ENCODE measurements at regions not wholly inside any gene's neighbourhood (a gene's known extent, or its start where the extent isn't known, plus 50 kb on each side); places are given as distances from the start of the nearest gene placed in this dataset.

GRCh38 chrX:6372981-6373380, 144.3 kb upstream of the NLGN4X start:
- no peak overlapping the region for H3K4me3 ChIP-seq (ENCODE audit: low read depth, low read length)
- TF ChIP-seq CTCF (IDR thresholded peaks at IDR 0.05; ENCODE audit: borderline replicate concordance, insufficient read depth, low read depth, low read length): no peak

GRCh38 chrX:6371353-6371752, 142.7 kb upstream of the NLGN4X start:
- no peak overlapping the region for H3K4me3 ChIP-seq (ENCODE audit: low read depth, low read length)
- TF ChIP-seq CTCF (IDR thresholded peaks at IDR 0.05; ENCODE audit: borderline replicate concordance, insufficient read depth, low read depth, low read length): no peak

GRCh38 chrX:6363188-6363587, 134.5 kb upstream of the NLGN4X start:
- H3K4me3 ChIP-seq (ENCODE audit: low read depth, low read length): no peak overlapping the region
- no peak for TF ChIP-seq CTCF (IDR thresholded peaks at IDR 0.05; ENCODE audit: borderline replicate concordance, insufficient read depth, low read depth, low read length)

GRCh38 chrX:6325437-6325836, 96.8 kb upstream of the NLGN4X start:
- no peak overlapping the region for H3K4me3 ChIP-seq (ENCODE audit: low read depth, low read length)
- TF ChIP-seq CTCF (IDR thresholded peaks at IDR 0.05; ENCODE audit: borderline replicate concordance, insufficient read depth, low read depth, low read length): no peak

GRCh38 chrX:6313356-6313755, 84.7 kb upstream of the NLGN4X start:
- H3K4me3 ChIP-seq (ENCODE audit: low read depth, low read length): no peak overlapping the region
- TF ChIP-seq CTCF (IDR thresholded peaks at IDR 0.05; ENCODE audit: borderline replicate concordance, insufficient read depth, low read depth, low read length): no peak

GRCh38 chrX:6311540-6311939, 82.9 kb upstream of the NLGN4X start:
- no peak for TF ChIP-seq CTCF (IDR thresholded peaks at IDR 0.05; ENCODE audit: borderline replicate concordance, insufficient read depth, low read depth, low read length)
- no peak overlapping the region for H3K4me3 ChIP-seq (ENCODE audit: low read depth, low read length)

GRCh38 chrX:6307156-6307555, 78.5 kb upstream of the NLGN4X start:
- TF ChIP-seq CTCF (IDR thresholded peaks at IDR 0.05; ENCODE audit: borderline replicate concordance, insufficient read depth, low read depth, low read length): no peak
- no peak overlapping the region for H3K4me3 ChIP-seq (ENCODE audit: low read depth, low read length)

Measured in GM12875 (cell line).